ENCODE measurements at regions not wholly inside any gene's neighbourhood (a gene's known extent, or its start where the extent isn't known, plus 50 kb on each side); places are given as distances from the start of the nearest gene placed in this dataset.

GRCh38 chr16:65984296-65984695, 382.2 kb upstream of the CDH5 start:
- ChIA-PET CTCF (no interaction called here), POLR2A (no interaction called here)
- Mint-ChIP-seq H3K4me1 (ENCODE audit: low read depth) (no peaks in the 10 kb centered on the region), H3K9me3 (ENCODE audit: insufficient read depth) (no peaks in the 10 kb centered on the region), H3K27ac (no peak overlapping the region), H3K27me3 (ENCODE audit: low read depth) (no peaks in the 10 kb centered on the region), H3K4me3 (no peak overlapping the region), H3K36me3 (ENCODE audit: low read depth) (no peaks in the 10 kb centered on the region)
- ATAC-seq (no peak), DNase-seq (no peak)

GRCh38 chr16:65981057-65981456, 385.4 kb upstream of the CDH5 start:
- CTCF ChIA-PET, result no interaction called here
- H3K27ac Mint-ChIP-seq, result no peak overlapping the region
- no peaks in the 10 kb centered on the region for H3K27me3 Mint-ChIP-seq (ENCODE audit: low read depth)
- ATAC-seq (no peak), DNase-seq (no peak)
- no peaks in the 10 kb centered on the region for H3K9me3 Mint-ChIP-seq (ENCODE audit: insufficient read depth)
- H3K36me3 Mint-ChIP-seq (ENCODE audit: low read depth), result no peaks in the 10 kb centered on the region
- POLR2A ChIA-PET, result no interaction called here
- no peak overlapping the region for H3K4me3 Mint-ChIP-seq
- no peaks in the 10 kb centered on the region for H3K4me1 Mint-ChIP-seq (ENCODE audit: low read depth)

GRCh38 chr16:65975049-65975708, 391.3 kb upstream of the CDH5 start:
- Mint-ChIP-seq H3K4me1 (ENCODE audit: low read depth) (no peaks in the 10 kb centered on the region), H3K27me3 (ENCODE audit: low read depth) (no peaks in the 10 kb centered on the region), H3K4me3 (no peak overlapping the region), H3K27ac (no peak overlapping the region), H3K9me3 (ENCODE audit: insufficient read depth) (no peaks in the 10 kb centered on the region), H3K36me3 (ENCODE audit: low read depth) (no peaks in the 10 kb centered on the region)
- CTCF ChIA-PET, result no interaction called here
- DNase-seq (no peak), ATAC-seq (no peak)
- POLR2A ChIA-PET, result no interaction called here

DNA sequence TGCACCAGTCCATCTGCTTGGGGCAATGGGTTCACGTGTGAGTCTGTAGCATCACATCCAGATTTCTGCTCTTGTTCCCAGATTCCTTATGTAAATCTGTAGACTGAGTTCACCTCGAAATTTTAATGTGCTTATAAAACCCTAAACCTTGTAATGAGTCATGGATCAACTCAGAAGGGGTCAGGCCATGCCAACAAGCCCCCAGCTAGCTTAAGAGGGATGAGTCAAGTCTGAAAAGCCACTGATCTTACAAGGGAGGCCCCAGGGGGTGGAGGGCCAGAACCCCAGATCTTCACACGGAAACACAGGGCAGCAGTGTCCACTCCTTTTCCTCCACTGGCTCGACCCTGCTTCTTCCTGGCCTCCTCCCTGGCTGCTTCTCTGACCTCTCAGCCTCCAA, 399.1 kb upstream of the CDH5 start:
- H3K36me3 Mint-ChIP-seq (ENCODE audit: low read depth), result no peaks in the 10 kb centered on the region
- POLR2A ChIA-PET, result no interaction called here
- DNase-seq (no peak), ATAC-seq (no peak)
- no peaks in the 10 kb centered on the region for H3K27me3 Mint-ChIP-seq (ENCODE audit: low read depth)
- no peak overlapping the region for H3K4me3 Mint-ChIP-seq
- H3K4me1 Mint-ChIP-seq (ENCODE audit: low read depth), result no peaks in the 10 kb centered on the region
- H3K9me3 Mint-ChIP-seq (ENCODE audit: insufficient read depth), result no peaks in the 10 kb centered on the region
- CTCF ChIA-PET, result no interaction called here
- no peak overlapping the region for H3K27ac Mint-ChIP-seq

DNA sequence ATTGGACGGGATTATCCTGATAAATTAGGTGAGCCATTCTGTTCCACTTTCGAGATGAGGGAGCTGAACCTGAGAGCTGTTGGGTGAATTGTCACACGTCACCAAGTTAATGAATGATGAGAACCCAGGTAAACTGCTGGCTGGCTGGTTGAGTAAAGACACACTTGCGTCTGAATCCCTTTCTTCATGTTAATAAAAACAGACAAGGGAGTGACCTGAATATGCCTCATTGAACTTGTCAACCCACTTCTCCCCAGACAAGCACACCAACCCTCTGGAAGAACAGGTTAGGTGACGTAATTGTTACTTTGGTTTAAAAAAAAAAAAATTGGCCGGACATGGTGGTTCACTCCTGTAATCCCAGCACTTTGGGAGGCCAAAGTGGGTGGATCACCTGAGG, 400.9 kb upstream of the CDH5 start:
- ATAC-seq (no peak), DNase-seq (no peak)
- CTCF ChIA-PET, result no interaction called here
- H3K9me3 Mint-ChIP-seq (ENCODE audit: insufficient read depth), result no peaks in the 10 kb centered on the region
- H3K4me3 Mint-ChIP-seq, result no peak overlapping the region
- POLR2A ChIA-PET, result no interaction called here
- no peak overlapping the region for H3K27ac Mint-ChIP-seq
- H3K4me1 Mint-ChIP-seq (ENCODE audit: low read depth), result no peaks in the 10 kb centered on the region
- H3K27me3 Mint-ChIP-seq (ENCODE audit: low read depth), result no peaks in the 10 kb centered on the region
- H3K36me3 Mint-ChIP-seq (ENCODE audit: low read depth), result no peaks in the 10 kb centered on the region

- Mint-ChIP-seq H3K36me3 (ENCODE audit: low read depth) (no peaks in the 10 kb centered on the region), H3K27ac (no peak overlapping the region), H3K9me3 (ENCODE audit: insufficient read depth) (no peaks in the 10 kb centered on the region), H3K4me1 (ENCODE audit: low read depth) (no peaks in the 10 kb centered on the region), H3K27me3 (ENCODE audit: low read depth) (no peaks in the 10 kb centered on the region), H3K4me3 (no peak overlapping the region)
- CTCF ChIA-PET, result no interaction called here
- DNase-seq (no peak), ATAC-seq (no peak)
- POLR2A ChIA-PET, result no interaction called here
These were observed 401.7 kb upstream of the CDH5 start for GRCh38 chr16:65964752-65965151.

DNA sequence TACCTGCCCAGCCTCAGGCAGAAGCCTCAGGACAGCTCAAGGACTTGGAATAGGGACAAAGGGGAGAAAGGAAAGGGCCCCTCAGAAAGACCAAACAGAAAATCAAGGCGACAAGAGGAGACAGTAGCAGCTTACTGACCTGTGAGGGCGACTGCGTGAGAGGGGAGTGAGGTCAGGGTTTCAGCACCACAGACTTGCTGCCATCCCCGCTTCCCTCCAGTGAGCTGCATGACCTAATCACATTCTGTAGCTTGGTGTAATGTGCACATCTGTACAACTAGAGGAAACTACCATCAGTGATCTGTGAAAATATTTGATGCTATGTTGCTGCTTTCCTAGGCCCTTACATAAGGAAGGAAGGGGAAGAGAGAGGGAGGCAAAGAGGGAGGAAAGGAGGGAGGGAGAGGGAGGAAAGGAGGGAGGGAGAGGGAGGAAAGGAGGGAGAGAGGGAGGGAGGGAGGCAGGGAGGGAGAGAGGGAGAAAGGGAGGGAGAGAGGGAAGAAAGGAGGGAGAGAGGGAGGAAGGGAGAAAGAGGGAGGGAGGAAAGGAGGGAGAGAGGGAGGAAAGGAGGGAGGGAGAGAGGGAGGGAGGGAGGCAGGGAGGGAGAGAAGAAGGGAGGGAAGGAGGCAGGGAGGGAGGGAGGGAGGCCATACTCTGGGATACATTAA, 404.9 kb upstream of the CDH5 start:
- Mint-ChIP-seq H3K9me3 (ENCODE audit: insufficient read depth) (no peaks in the 10 kb centered on the region), H3K27ac (no peak overlapping the region), H3K36me3 (ENCODE audit: low read depth) (no peaks in the 10 kb centered on the region), H3K4me3 (no peak overlapping the region), H3K4me1 (ENCODE audit: low read depth) (no peaks in the 10 kb centered on the region), H3K27me3 (ENCODE audit: low read depth) (no peaks in the 10 kb centered on the region)
- ChIA-PET POLR2A (no interaction called here), CTCF (no interaction called here)
- no peak for ATAC-seq
- DNase-seq, result no peak

DNA sequence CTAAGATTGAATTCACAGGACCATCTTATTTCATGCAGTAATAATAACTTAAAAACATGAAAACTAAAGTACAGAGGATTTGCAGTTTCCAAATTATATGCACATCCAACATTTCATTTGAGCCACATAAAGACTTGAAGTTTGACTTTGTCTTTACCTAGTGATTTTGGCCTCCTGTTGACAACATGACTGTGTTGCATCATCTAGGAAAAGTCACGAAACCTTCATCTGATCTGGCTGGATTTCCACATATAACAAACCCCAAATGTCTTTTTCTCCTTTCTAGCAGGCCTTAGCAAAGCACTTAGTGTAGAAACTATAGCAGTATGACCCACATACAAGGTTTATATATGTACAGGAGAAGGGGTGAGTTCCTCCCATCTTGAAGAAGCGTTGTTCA, 406.5 kb upstream of the CDH5 start:
- Mint-ChIP-seq H3K9me3 (ENCODE audit: insufficient read depth) (no peaks in the 10 kb centered on the region), H3K4me1 (ENCODE audit: low read depth) (no peaks in the 10 kb centered on the region), H3K27me3 (ENCODE audit: low read depth) (no peaks in the 10 kb centered on the region), H3K4me3 (no peak overlapping the region), H3K27ac (no peak overlapping the region), H3K36me3 (ENCODE audit: low read depth) (no peaks in the 10 kb centered on the region)
- ATAC-seq (no peak), DNase-seq (no peak)
- ChIA-PET CTCF (no interaction called here), POLR2A (no interaction called here)

GRCh38 chr16:65958086-65958485, 408.4 kb upstream of the CDH5 start:
- Mint-ChIP-seq H3K4me3 (no peak overlapping the region), H3K27me3 (ENCODE audit: low read depth) (no peaks in the 10 kb centered on the region), H3K9me3 (ENCODE audit: insufficient read depth) (no peaks in the 10 kb centered on the region), H3K4me1 (ENCODE audit: low read depth) (no peaks in the 10 kb centered on the region), H3K36me3 (ENCODE audit: low read depth) (no peaks in the 10 kb centered on the region), H3K27ac (no peak overlapping the region)
- ChIA-PET CTCF (no interaction called here), POLR2A (no interaction called here)
- no peak for DNase-seq
- ATAC-seq, result no peak

GRCh38 chr16:65956100-65956499, 410.4 kb upstream of the CDH5 start:
- H3K27ac Mint-ChIP-seq, result no peak overlapping the region
- ChIA-PET CTCF (no interaction called here), POLR2A (no interaction called here)
- DNase-seq, result no peak
- ATAC-seq, result no peak
- H3K36me3 Mint-ChIP-seq (ENCODE audit: low read depth), result no peaks in the 10 kb centered on the region
- H3K9me3 Mint-ChIP-seq (ENCODE audit: insufficient read depth), result no peaks in the 10 kb centered on the region
- H3K4me1 Mint-ChIP-seq (ENCODE audit: low read depth), result no peaks in the 10 kb centered on the region
- no peak overlapping the region for H3K4me3 Mint-ChIP-seq
- H3K27me3 Mint-ChIP-seq (ENCODE audit: low read depth), result no peaks in the 10 kb centered on the region

DNA sequence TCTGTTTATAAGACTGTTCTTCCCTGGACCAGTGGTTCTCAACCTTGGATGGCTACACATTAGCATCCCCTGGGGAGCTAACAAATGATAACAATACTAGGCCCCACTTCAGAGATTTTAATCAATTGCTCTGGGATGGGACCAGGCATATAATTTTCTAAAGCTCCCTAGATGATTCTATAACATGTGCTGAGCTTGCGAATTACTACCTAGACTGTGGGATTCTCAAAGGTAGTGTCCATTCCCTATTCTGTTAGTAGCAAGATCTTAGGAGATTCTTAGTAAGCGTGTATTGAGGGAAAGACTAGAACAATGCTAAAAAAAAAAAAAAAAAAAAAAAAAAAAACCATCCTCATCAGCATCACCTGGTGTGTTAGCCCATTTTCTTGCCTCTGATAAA, 412.0 kb upstream of the CDH5 start:
- ChIA-PET CTCF (no interaction called here), POLR2A (no interaction called here)
- H3K4me3 Mint-ChIP-seq, result no peak overlapping the region
- DNase-seq (no peak), ATAC-seq (no peak)
- H3K36me3 Mint-ChIP-seq (ENCODE audit: low read depth), result no peaks in the 10 kb centered on the region
- no peaks in the 10 kb centered on the region for H3K4me1 Mint-ChIP-seq (ENCODE audit: low read depth)
- H3K27ac Mint-ChIP-seq, result no peak overlapping the region
- H3K9me3 Mint-ChIP-seq (ENCODE audit: insufficient read depth), result no peaks in the 10 kb centered on the region
- no peaks in the 10 kb centered on the region for H3K27me3 Mint-ChIP-seq (ENCODE audit: low read depth)

DNA sequence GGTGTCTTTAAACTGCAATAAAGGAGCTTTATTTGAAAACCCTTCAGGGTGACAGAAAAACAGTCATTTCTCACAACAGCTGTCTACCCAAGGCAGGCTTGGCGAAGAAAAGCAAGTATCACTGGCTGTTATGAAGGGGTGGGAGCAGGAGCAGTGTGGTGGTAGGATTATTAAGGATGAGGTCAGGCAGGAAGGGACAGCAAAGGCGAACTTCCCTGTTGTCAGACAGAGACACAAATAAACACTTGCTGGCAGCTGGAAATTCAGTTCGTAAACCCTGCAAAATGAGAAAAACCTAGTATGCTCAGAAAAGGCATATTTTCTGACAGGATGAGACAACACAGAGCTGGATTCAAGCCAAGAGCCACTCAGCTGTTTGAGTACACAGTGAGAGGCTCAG, 416.3 kb upstream of the CDH5 start:
- Mint-ChIP-seq H3K4me3 (no peak overlapping the region), H3K9me3 (ENCODE audit: insufficient read depth) (no peaks in the 10 kb centered on the region), H3K36me3 (ENCODE audit: low read depth) (no peaks in the 10 kb centered on the region), H3K4me1 (ENCODE audit: low read depth) (no peaks in the 10 kb centered on the region), H3K27me3 (ENCODE audit: low read depth) (no peaks in the 10 kb centered on the region), H3K27ac (no peak overlapping the region)
- CTCF ChIA-PET, result no interaction called here
- ATAC-seq, result no peak
- DNase-seq, result no peak
- POLR2A ChIA-PET, result interaction anchor here (0.7 kb wide), 1 partner anchor 13 kb away, joined by 3 read pairs; no protein-coding TSS in a partner anchor

- ChIA-PET CTCF (no interaction called here), POLR2A (no interaction called here)
- no peak overlapping the region for H3K4me3 Mint-ChIP-seq
- no peak for DNase-seq
- H3K27me3 Mint-ChIP-seq (ENCODE audit: low read depth), result no peaks in the 10 kb centered on the region
- H3K27ac Mint-ChIP-seq, result no peak overlapping the region
- H3K4me1 Mint-ChIP-seq (ENCODE audit: low read depth), result no peaks in the 10 kb centered on the region
- H3K9me3 Mint-ChIP-seq (ENCODE audit: insufficient read depth), result no peaks in the 10 kb centered on the region
- ATAC-seq, result no peak
- H3K36me3 Mint-ChIP-seq (ENCODE audit: low read depth), result no peaks in the 10 kb centered on the region
These were observed 418.1 kb upstream of the CDH5 start for GRCh38 chr16:65948361-65948760.

Data from activated CD8-positive, alpha-beta T cell treated with anti-CD3 and anti-CD28 coated beads, Interleukin-2, amount 10 ng/mL, durations not matched to agents 7 days and 5 days (primary cell).